Activated effector memory CD4-positive, alpha-beta T cell treated with anti-CD3 and anti-CD28 coated beads, Interleukin-2, amount 50 U/mL, for 16 hours (primary cell): ENCODE measurements at regions not wholly inside any gene's neighbourhood (a gene's known extent, or its start where the extent isn't known, plus 50 kb on each side); places are given as distances from the start of the nearest gene placed in this dataset.
"Not testable (repeated sequence)": the region's sequence is repeated elsewhere in the genome, so short reads cannot be mapped to it uniquely, and the experiment has no call there.

Source experiments
- DNase-seq: peaks from one replicate; pipeline ENCODE4 v3.0.0-alpha.2; 2020

- no peak for DNase-seq
Measured at GRCh38 chr10:3963191-3963673, 178.2 kb upstream of the KLF6 start.

GRCh38 chr10:3961082-3961481, 176.1 kb upstream of the KLF6 start:
- no peak for DNase-seq

- no peak for DNase-seq
Measured at GRCh38 chr10:3960496-3960895, 175.5 kb upstream of the KLF6 start.

GRCh38 chr10:3959370-3960325, 174.6 kb upstream of the KLF6 start:
- no peak for DNase-seq

- DNase-seq = no peak
Measured at GRCh38 chr10:3958472-3958996, 173.5 kb upstream of the KLF6 start.

GRCh38 chr10:3955955-3956617, 171.1 kb upstream of the KLF6 start:
- DNase-seq = no peak

- DNase-seq = no peak
Measured at GRCh38 chr10:3955493-3955892, 170.5 kb upstream of the KLF6 start.

GRCh38 chr10:3954615-3955014, 169.6 kb upstream of the KLF6 start:
- DNase-seq = no peak

GRCh38 chr10:3954007-3954406, 169.0 kb upstream of the KLF6 start:
- not testable (repeated sequence) for DNase-seq

GRCh38 chr10:3951993-3952392, 167.0 kb upstream of the KLF6 start:
- DNase-seq = no peak

GRCh38 chr10:3950676-3951275, 165.8 kb upstream of the KLF6 start:
- DNase-seq = no peak

- no peak for DNase-seq
Measured at GRCh38 chr10:3949711-3950110, 164.7 kb upstream of the KLF6 start.

GRCh38 chr10:3948843-3949242, 163.8 kb upstream of the KLF6 start:
- DNase-seq = peak; percentile 88

- no peak for DNase-seq
Measured at GRCh38 chr10:3946234-3947229, 161.5 kb upstream of the KLF6 start.

- DNase-seq = no peak
Measured at GRCh38 chr10:3945026-3945425, 160.0 kb upstream of the KLF6 start.

GRCh38 chr10:3944591-3944990, 159.6 kb upstream of the KLF6 start:
- no peak for DNase-seq

- no peak for DNase-seq
Measured at GRCh38 chr10:3943695-3944257, 158.8 kb upstream of the KLF6 start.

- no peak for DNase-seq
Measured at GRCh38 chr10:3942937-3943489, 158.0 kb upstream of the KLF6 start.

- DNase-seq = no peak
Measured at GRCh38 chr10:3941676-3942075, 156.7 kb upstream of the KLF6 start.

GRCh38 chr10:3936422-3937040, 151.5 kb upstream of the KLF6 start:
- DNase-seq = no peak

GRCh38 chr10:3935933-3936359, 150.9 kb upstream of the KLF6 start:
- DNase-seq = no peak
